RWPE2 (cell line): ENCODE measurements at regions not wholly inside any gene's neighbourhood (a gene's known extent, or its start where the extent isn't known, plus 50 kb on each side); places are given as distances from the start of the nearest gene placed in this dataset.

Experiments
- ATAC-seq: fragments of 200-7000 bp; cut with Tn5 transposase; 3 replicates; pipeline ENCODE4 v1.9.1; 2021; ENCODE audit warnings: low read depth
- DNase-seq: peaks from one replicate; pipeline ENCODE4 v3.0.0-alpha.2; 2020; ENCODE audit warnings: low spot score
- H3K27ac ChIP-seq: fragments of 450-650 bp; 2 replicates; pipeline ENCODE4 v1.5.1; 2017; ENCODE audit warnings: mild to moderate bottlenecking; ENCODE audit not compliant: poor library complexity, severe bottlenecking
- H3K27me3 ChIP-seq: fragments of 250-450 bp; sonication (Bioruptor Pico); 2 replicates; pipeline ENCODE4 v1.5.1; 2021; ENCODE audit warnings: mild to moderate bottlenecking, moderate library complexity; ENCODE audit not compliant: insufficient read depth, poor library complexity, severe bottlenecking
- H3K36me3 ChIP-seq: fragments of 250-450 bp; sonication (Bioruptor Pico); 2 replicates; pipeline ENCODE4 v1.5.1; 2020; ENCODE audit warnings: low read depth, mild to moderate bottlenecking, moderate library complexity
- H3K4me1 ChIP-seq: fragments of 250-450 bp; sonication (Bioruptor Pico); 2 replicates; pipeline ENCODE4 v1.5.1; 2021; ENCODE audit warnings: mild to moderate bottlenecking, moderate library complexity; ENCODE audit not compliant: insufficient read depth, poor library complexity, severe bottlenecking
- H3K4me3 ChIP-seq: fragments of 250-450 bp; sonication (Bioruptor Pico); 2 replicates; pipeline ENCODE4 v1.5.1; 2021; ENCODE audit warnings: mild to moderate bottlenecking, moderate library complexity; ENCODE audit not compliant: severe bottlenecking
- H3K9me3 ChIP-seq: fragments of 250-450 bp; sonication (Bioruptor Pico); 2 replicates; pipeline ENCODE4 v1.5.1; 2021; ENCODE audit warnings: mild to moderate bottlenecking, moderate library complexity; ENCODE audit not compliant: severe bottlenecking
- CTCF ChIP-seq: fragments of 450-650 bp; IDR thresholded peaks from one replicate; pipeline ENCODE4 v1.5.1; 2017; ENCODE audit warnings: mild to moderate bottlenecking, moderate library complexity; ENCODE audit not compliant: poor library complexity, severe bottlenecking

- Histone ChIP-seq H3K36me3 (no peaks in the 10 kb centered on the region), H3K27ac (no peak overlapping the region), H3K9me3 (no peaks in the 10 kb centered on the region), H3K4me3 (no peak overlapping the region), H3K4me1 (no peaks in the 10 kb centered on the region), H3K27me3 (peaks cover 14% of the 10 kb centered on the region)
- no peak; the same call in 2 of the 3 replicates for ATAC-seq
- peak; percentile 61 for TF ChIP-seq CTCF
- DNase-seq, result no peak
Observed at GRCh38 chr4:24476282-24476681, 108.1 kb downstream of the DHX15 start.

- Histone ChIP-seq H3K36me3 (no peaks in the 10 kb centered on the region), H3K9me3 (no peaks in the 10 kb centered on the region), H3K4me3 (no peak overlapping the region), H3K27me3 (peaks cover 16% of the 10 kb centered on the region), H3K4me1 (no peaks in the 10 kb centered on the region), H3K27ac (no peak overlapping the region)
- ATAC-seq (no peak), DNase-seq (no peak)
- no peak for TF ChIP-seq CTCF
Observed at GRCh38 chr4:24475756-24476155, 108.6 kb downstream of the DHX15 start.

- ATAC-seq, result no peak
- Histone ChIP-seq H3K9me3 (no peaks in the 10 kb centered on the region), H3K27ac (no peak overlapping the region), H3K27me3 (peaks cover 37% of the 10 kb centered on the region), H3K4me1 (no peaks in the 10 kb centered on the region), H3K36me3 (no peaks in the 10 kb centered on the region), H3K4me3 (peak overlapping the region; percentile 47)
- peak; percentile 55 for TF ChIP-seq CTCF
- DNase-seq, result no peak
Observed at GRCh38 chr4:24473309-24473721, 111.0 kb downstream of the DHX15 start.

GRCh38 chr4:24472514-24473308 is 111.6 kb downstream of the DHX15 start:
- H3K27ac ChIP-seq, result no peak overlapping the region
- peaks cover 40% of the 10 kb centered on the region for H3K27me3 ChIP-seq
- DNase-seq, result peak; percentile 71

More at GRCh38 chr4:24472514-24473308, 111.6 kb downstream of the DHX15 start:
- Histone ChIP-seq H3K4me1 (no peaks in the 10 kb centered on the region), H3K9me3 (no peaks in the 10 kb centered on the region), H3K36me3 (no peaks in the 10 kb centered on the region), H3K4me3 (peak overlapping the region; percentile 47)
- TF ChIP-seq CTCF, result peak; percentile 70
- ATAC-seq, result peak; percentile 76
